GM19025 (cell line): ENCODE measurements at regions not wholly inside any gene's neighbourhood (a gene's known extent, or its start where the extent isn't known, plus 50 kb on each side); places are given as distances from the start of the nearest gene placed in this dataset.
"Not testable (repeated sequence)": the region's sequence is repeated elsewhere in the genome, so short reads cannot be mapped to it uniquely, and the experiment has no call there.

Experiments used
- ATAC-seq: cut with Tn5 transposase; IDR thresholded peaks from one replicate; pipeline ENCODE4 v1.9.1; 2021; ENCODE audit warnings: mild to moderate bottlenecking, low read depth, moderate library complexity; ENCODE audit not compliant: unreplicated experiment

DNA sequence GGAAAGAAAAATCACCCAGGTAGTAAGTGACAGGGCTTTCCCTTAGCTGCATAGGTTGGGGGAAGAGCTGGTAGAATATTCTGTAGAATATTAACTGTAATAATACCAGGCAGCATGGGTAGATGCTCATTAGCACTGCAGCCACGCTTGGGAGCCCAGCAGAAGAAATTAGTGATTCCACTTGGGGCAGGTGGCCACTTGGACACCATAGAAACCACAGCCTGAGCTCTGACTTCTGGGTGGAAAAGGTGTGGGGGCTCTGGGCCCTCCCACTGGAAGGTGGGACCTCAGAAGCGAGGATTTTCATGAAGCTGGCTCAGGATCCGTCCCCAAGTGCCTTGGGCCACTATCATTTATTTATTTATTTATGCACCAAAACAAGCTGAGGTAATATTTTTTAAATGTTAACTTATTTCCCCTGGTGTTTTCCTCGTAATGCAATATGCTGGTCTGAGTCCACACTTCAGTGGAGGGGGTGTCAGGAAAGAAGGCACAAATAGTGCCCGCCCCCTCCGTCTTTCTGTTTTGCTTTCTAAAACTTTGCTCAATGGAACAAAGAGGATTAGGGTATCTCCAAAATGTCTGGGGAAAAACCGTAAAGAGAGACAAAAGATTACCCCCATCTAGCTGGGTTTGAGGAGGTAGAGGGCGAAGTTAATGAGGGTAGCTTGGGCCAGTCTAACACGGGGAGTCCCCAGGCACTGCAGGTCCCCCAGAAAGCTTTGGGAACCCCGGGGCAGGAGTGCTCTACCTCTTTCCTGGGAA is 75.2 kb upstream of the GADD45A start:
- peak; percentile 48 for ATAC-seq

DNA sequence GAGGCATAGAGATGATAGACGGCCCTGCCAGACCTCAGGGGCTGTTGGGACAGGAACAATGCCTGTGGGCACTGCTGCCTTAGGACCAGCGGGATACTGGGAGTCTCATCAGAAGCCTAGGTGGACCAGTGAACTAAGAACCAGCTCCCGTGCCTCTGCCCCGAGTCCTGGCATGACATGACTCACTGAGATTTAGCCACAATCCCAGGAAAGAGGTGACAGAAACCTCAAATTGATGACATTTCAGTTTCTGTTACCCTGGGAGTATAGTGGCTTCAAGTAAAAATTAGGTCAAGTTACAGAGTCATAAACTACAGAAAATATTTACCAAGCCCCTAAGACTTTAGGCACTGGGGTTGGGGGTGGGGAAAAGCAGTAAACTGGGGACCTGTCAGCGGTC is 74.6 kb upstream of the GADD45A start:
- peak; percentile 2 for ATAC-seq

GRCh38 chr1:67611846-67612245 is 73.2 kb upstream of the GADD45A start:
- ATAC-seq, result no peak

DNA sequence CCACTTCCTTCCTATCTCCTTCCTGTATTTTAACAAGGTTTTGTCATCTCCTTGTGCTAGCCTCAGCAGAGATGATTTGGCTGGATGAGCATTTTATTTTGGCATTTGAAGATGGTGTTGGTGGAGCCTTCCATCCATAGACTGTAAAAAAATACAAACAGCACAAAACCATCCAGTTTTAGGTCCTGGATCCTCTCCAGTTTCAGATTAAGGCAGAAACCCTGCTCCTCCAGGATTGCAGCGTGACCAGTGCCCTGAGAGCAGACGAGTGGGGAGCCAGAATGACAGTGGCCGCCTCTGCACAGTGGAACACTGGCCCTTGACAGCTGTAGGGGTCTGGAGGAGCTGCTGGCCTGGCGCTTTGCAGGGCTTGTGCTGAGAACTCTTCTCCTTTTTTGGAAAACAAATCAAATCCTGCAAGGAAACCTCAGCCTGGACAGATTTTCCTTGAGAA is 72.2 kb upstream of the GADD45A start:
- no peak for ATAC-seq

DNA sequence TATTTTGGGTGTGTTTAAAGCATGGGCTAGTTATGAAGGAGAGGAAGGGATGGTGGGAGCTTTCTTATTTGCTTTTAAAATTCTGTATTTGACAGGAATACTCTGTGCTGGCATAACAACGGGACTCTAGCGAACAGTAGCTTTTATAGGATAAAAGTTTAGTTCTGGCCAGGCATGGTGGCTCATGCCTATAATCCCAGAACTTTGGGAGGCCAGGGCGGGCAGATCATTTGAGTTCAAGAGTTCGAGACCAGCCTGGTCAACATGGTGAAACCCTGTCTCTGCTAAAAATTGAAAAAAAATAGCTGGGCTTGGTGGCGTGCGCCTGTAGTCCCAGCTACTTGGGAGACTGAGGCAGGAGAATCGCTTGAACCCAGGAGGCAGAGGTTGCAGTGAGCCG is 71.5 kb upstream of the GADD45A start:
- not testable (repeated sequence) for ATAC-seq

DNA sequence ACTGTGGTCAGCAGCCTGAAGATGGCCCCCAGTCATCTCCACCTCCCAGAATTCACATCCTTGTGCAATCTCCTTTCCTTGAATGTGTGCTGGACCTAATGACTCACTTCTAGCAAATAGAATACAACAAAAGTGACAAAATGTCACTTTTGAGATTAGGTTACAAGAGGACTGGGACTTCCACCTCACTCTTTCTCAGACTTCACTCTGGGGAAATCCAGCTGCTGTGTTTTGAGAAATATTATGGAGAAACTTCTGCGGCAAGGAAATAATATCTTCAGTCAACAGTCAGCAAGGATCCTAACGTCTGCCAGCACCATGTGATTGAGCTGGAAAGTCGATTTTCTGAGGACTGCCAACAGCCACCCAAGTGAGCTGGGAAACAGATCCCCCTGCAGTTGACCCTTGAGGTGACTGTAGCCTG is 70.5 kb upstream of the GADD45A start:
- no peak for ATAC-seq

GRCh38 chr1:67615886-67616285 is 69.1 kb upstream of the GADD45A start:
- ATAC-seq, result no peak

GRCh38 chr1:67616394-67616985 is 68.5 kb upstream of the GADD45A start:
- ATAC-seq, result no peak

- no peak for ATAC-seq
Observed at GRCh38 chr1:67618285-67619018, 66.5 kb upstream of the GADD45A start.

DNA sequence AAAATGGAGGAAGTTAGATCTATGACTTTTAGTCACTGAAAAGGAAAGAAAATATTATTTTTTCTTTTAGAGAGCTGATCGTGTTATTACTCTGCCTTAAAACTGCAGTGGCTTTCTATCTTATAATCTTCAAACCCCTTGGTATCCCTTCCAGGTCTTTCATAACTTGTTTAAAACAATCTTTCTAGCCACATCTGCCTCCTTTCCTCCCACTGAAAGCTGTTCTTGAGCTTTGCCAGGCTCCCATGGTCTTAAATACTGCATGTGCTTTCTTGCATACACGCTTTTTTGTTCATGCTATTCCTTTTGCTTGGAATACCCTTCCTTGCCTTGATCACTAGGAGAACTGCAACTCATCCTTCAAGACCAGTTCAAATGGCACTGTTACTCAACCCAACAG is 65.9 kb upstream of the GADD45A start:
- no peak for ATAC-seq

DNA sequence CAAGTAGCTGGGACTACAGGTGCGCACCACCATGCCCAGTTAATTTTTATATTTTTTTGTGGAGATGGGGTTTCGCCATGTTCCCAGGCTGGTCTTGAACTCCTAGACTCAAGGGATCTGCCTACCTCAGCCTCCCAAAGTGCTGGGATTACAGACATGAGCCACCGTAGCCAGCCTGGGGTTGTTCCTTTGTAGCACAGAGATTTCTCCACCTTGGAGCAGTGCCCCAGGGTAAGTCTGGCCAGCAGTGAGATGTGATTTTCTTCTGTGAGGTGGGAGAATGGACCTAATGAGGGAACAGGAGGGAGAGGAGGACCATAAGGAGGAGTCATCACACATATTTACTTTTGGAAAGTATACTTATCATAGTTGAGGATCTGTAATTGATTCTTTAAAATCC is 61.1 kb upstream of the GADD45A start:
- no peak for ATAC-seq

DNA sequence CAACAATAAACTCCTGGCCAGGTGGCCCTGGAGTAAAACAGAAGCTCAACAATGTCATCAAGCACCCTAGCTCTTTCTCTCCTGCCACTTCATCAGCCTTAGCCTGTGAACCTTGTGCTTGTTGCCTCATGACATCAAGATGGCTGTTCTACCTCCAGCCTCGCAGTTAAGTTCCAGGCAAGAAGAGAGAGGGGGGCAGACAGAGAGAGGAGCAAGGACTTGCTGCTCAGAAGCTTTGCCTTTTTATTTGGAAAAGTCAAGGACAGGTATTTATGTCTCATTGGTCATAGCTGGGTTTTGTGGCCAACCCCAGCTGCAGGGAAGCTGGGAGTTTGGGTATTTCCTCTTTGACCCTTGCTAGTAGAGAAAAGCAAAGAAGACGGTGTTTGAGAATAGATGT is 60.3 kb upstream of the GADD45A start:
- ATAC-seq, result no peak

DNA sequence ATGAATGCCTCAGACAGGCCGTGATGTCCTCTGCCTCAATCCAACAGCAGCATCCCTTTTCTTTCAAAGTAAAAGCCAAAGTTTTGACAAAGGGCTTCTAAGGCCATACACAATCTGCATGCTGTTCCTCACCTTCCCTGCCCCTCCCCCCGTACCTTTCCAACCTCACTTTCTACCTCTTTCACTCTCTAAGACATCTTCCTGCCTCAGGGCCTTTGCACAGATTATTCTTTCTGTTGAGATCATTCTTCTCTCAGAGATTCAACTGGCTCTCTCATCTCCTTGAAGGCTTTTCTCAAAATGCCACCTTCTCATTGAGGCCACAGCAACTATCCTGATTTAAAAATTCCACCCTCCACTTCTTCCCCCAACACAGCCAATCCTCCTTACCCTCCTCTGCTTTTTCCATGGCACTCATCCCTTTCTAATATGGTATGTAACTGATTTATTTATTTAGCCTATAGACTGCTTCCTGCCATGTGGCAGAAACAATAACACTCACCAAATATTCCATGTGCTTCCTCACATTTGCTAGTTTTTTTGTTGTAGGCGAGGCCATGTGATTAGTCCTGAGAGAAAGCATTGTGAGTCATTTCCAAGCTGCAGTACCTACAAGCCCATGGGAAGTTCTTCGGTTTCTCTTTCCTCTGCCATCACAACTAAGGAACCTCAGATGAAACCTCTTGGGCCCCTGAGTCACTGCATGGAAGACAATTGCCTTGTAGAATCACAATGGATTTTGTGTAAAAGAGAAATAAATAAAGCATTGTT is 58.7 kb upstream of the GADD45A start:
- no peak for ATAC-seq

GRCh38 chr1:67626861-67627235 is 58.2 kb upstream of the GADD45A start:
- no peak for ATAC-seq

GRCh38 chr1:67627336-67627735 is 57.7 kb upstream of the GADD45A start:
- no peak for ATAC-seq

- no peak for ATAC-seq
Observed at GRCh38 chr1:67627906-67628305, 57.1 kb upstream of the GADD45A start.

GRCh38 chr1:67629370-67630075 is 55.5 kb upstream of the GADD45A start:
- no peak for ATAC-seq

- ATAC-seq, result no peak
Observed at GRCh38 chr1:67630438-67631045, 54.5 kb upstream of the GADD45A start.

DNA sequence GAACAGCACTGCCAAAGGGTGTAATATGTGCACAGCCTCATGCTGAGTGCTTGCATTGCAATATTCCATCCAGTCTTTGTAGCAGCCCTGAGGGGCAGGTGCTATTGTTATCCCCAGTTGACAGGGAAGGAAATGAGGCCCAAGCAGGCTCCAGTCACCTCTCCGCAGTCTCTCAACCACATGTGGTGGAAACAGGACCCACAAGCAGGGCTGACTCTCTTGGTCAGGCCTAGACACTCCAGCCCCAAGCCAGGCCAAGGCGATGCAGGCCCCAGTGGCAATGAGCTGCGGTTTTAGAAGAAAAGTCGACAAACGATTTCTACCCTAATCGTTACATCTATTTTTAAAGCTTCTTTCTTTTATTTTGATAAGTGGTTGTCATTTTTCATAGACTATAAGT is 52.6 kb upstream of the GADD45A start:
- ATAC-seq, result no peak
